H9 (cell line): ENCODE measurements at regions not wholly inside any gene's neighbourhood (a gene's known extent, or its start where the extent isn't known, plus 50 kb on each side); places are given as distances from the start of the nearest gene placed in this dataset.

Experiments
- DNase-seq: peaks from one replicate; pipeline ENCODE4 v3.0.0-alpha.2; 2017
- H2AFZ ChIP-seq: one replicate; pipeline ENCODE4 v1.6.1; 2013; ENCODE audit warnings: mild to moderate bottlenecking, low read length, control low read depth, moderate library complexity
- H2AK5ac ChIP-seq: 2 replicates; pipeline ENCODE4 v1.6.1; 2013; ENCODE audit warnings: low read length, control low read depth, mixed read lengths; ENCODE audit not compliant: insufficient read length
- H2BK120ac ChIP-seq: one replicate; pipeline ENCODE4 v1.6.1; 2013; ENCODE audit warnings: low read depth, mild to moderate bottlenecking, low read length, control low read depth, inconsistent platforms; ENCODE audit not compliant: poor library complexity, severe bottlenecking
- H2BK12ac ChIP-seq: 2 replicates; pipeline ENCODE4 v1.6.1; 2013; ENCODE audit warnings: low read length, control low read depth, mixed read lengths, low read depth; ENCODE audit not compliant: insufficient read length
- H2BK15ac ChIP-seq: 2 replicates; pipeline ENCODE4 v1.6.1; 2013; ENCODE audit warnings: low read depth, low read length, control low read depth
- H2BK20ac ChIP-seq: one replicate; pipeline ENCODE4 v1.6.1; 2013; ENCODE audit warnings: low read depth, mild to moderate bottlenecking, low read length, control low read depth, inconsistent platforms; ENCODE audit not compliant: poor library complexity, severe bottlenecking
- H2BK5ac ChIP-seq: 2 replicates; pipeline ENCODE4 v1.6.1; 2013; ENCODE audit warnings: low read length, control low read depth, mixed read lengths; ENCODE audit not compliant: insufficient read length
- H3K14ac ChIP-seq: 2 replicates; pipeline ENCODE4 v1.6.1; 2013; ENCODE audit warnings: low read length, control low read depth; ENCODE audit not compliant: insufficient read depth
- H3K18ac ChIP-seq: 2 replicates; pipeline ENCODE4 v1.6.1; 2013; ENCODE audit warnings: low read depth, mild to moderate bottlenecking, mixed read lengths, low read length, control low read depth; ENCODE audit not compliant: insufficient read length
- H3K23ac ChIP-seq: 2 replicates; pipeline ENCODE4 v1.6.1; 2013; ENCODE audit warnings: low read length, control low read depth, mixed read lengths, low read depth; ENCODE audit not compliant: insufficient read length
- H3K23me2 ChIP-seq: 2 replicates; pipeline ENCODE4 v1.6.1; 2013; ENCODE audit warnings: low read depth, mild to moderate bottlenecking, mixed read lengths, low read length, control low read depth; ENCODE audit not compliant: insufficient read length, poor library complexity, severe bottlenecking
- H3K27ac ChIP-seq: 2 replicates; pipeline ENCODE4 v1.5.1; 2013; ENCODE audit warnings: low read length, control low read depth, mixed read lengths, low read depth; ENCODE audit not compliant: insufficient read length
- H3K27me3 ChIP-seq: 2 replicates; pipeline ENCODE4 v1.6.1; 2013; ENCODE audit warnings: low read length, control low read depth, inconsistent platforms; ENCODE audit not compliant: insufficient read depth
- H3K4ac ChIP-seq: 2 replicates; pipeline ENCODE4 v1.6.1; 2013; ENCODE audit warnings: low read depth, mild to moderate bottlenecking, control low read depth, inconsistent platforms, low read length, moderate library complexity
- H3K4me1 ChIP-seq: 2 replicates; pipeline ENCODE4 v1.6.1; 2013; ENCODE audit warnings: low read length, control low read depth, inconsistent platforms; ENCODE audit not compliant: insufficient read depth
- H3K4me2 ChIP-seq: 2 replicates; pipeline ENCODE4 v1.6.1; 2013; ENCODE audit warnings: low read length, control low read depth, mixed read lengths; ENCODE audit not compliant: insufficient read length, insufficient read depth
- H3K56ac ChIP-seq: 2 replicates; pipeline ENCODE4 v1.6.1; 2013; ENCODE audit warnings: low read depth, mild to moderate bottlenecking, mixed read lengths, low read length, control low read depth; ENCODE audit not compliant: insufficient read length
- H3K79me1 ChIP-seq: 2 replicates; pipeline ENCODE4 v1.6.1; 2013; ENCODE audit warnings: low read depth, mild to moderate bottlenecking, moderate library complexity, low read length, control low read depth, inconsistent platforms; ENCODE audit not compliant: insufficient read depth, poor library complexity, severe bottlenecking
- H3K79me2 ChIP-seq: 2 replicates; pipeline ENCODE4 v1.6.1; 2013; ENCODE audit warnings: low read length, control low read depth, inconsistent platforms; ENCODE audit not compliant: insufficient read depth
- H3K9ac ChIP-seq: 2 replicates; pipeline ENCODE4 v1.6.1; 2013; ENCODE audit warnings: low read length, control low read depth, mixed read lengths; ENCODE audit not compliant: insufficient read length; ENCODE audit errors: extremely low read depth
- H3K9me3 ChIP-seq: one replicate; pipeline ENCODE4 v1.6.1; 2013; ENCODE audit warnings: low read depth, low read length, inconsistent platforms; ENCODE audit not compliant: control insufficient read depth
- H3T11ph ChIP-seq: one replicate; pipeline ENCODE4 v1.6.1; 2013; ENCODE audit warnings: mild to moderate bottlenecking, low read length, control low read depth, inconsistent platforms
- H4K20me1 ChIP-seq: one replicate; pipeline ENCODE4 v1.6.1; 2013; ENCODE audit not compliant: control insufficient read depth, insufficient read length, insufficient read depth
- H4K5ac ChIP-seq: 2 replicates; pipeline ENCODE4 v1.6.1; 2013; ENCODE audit warnings: low read depth, mild to moderate bottlenecking, mixed read lengths, low read length, control low read depth; ENCODE audit not compliant: insufficient read length
- H4K8ac ChIP-seq: replicated peaks from 2 replicates; pipeline ENCODE4 v1.6.1; 2013; ENCODE audit warnings: low read length, control low read depth, mixed read lengths, low read depth; ENCODE audit not compliant: insufficient read length
- H4K91ac ChIP-seq: 2 replicates; pipeline ENCODE4 v1.6.1; 2013; ENCODE audit warnings: low read depth, mild to moderate bottlenecking, moderate library complexity, mixed read lengths, low read length, control low read depth; ENCODE audit not compliant: insufficient read length
- H3K27ac Mint-ChIP-seq, 3 experiments: 2 replicates in 2 of 3; 3 replicates in 1 of 3; pipeline ENCODE4 v1.8.0; 2020 to 2021; ENCODE audit warnings: mixed read lengths in 3 of 3, mild to moderate bottlenecking in 1 of 3, moderate library complexity in 1 of 3
- H3K27me3 Mint-ChIP-seq: 2 replicates; pipeline ENCODE4 v1.8.0; 2021; ENCODE audit warnings: low read depth, mild to moderate bottlenecking, moderate library complexity, mixed read lengths
- H3K36me3 Mint-ChIP-seq, 3 experiments: 2 replicates in 2 of 3; 3 replicates in 1 of 3; pipeline ENCODE4 v1.8.0; 2020 to 2021; ENCODE audit warnings: low read depth in 3 of 3, mixed read lengths in 3 of 3; ENCODE audit not compliant: insufficient read depth in 1 of 3
- H3K4me1 Mint-ChIP-seq, 2 experiments: 2 replicates each; pipeline ENCODE4 v1.8.0; 2020; ENCODE audit warnings: mixed read lengths in 2 of 2
- H3K4me3 Mint-ChIP-seq, 2 experiments: 2 replicates in 1 of 2; 3 replicates in 1 of 2; pipeline ENCODE4 v1.8.0; 2020 to 2021; ENCODE audit warnings: mild to moderate bottlenecking in 2 of 2, mixed read lengths in 2 of 2, moderate library complexity in 1 of 2
- H3K9me3 Mint-ChIP-seq, 2 experiments: 2 replicates in 1 of 2; 3 replicates in 1 of 2; pipeline ENCODE4 v1.8.0; 2020; ENCODE audit warnings: mild to moderate bottlenecking in 2 of 2, mixed read lengths in 2 of 2, moderate library complexity in 1 of 2
- CTCF ChIP-seq: fragments of 200-600 bp; sonication (generic); conservative IDR thresholded peaks from 3 replicates; pipeline ENCODE4 v1.8.0; 2021; ENCODE audit warnings: antibody characterized with exemption, mild to moderate bottlenecking
- WGBS: extraction: QIAGEN DNeasy Blood & Tissue Kit; methylation state at CpG from one replicate; pipeline ENCODE4 v1.1.7; 2013; ENCODE audit warnings: missing lambda C conversion rate, low lambda C conversion rate, mixed read lengths; ENCODE audit not compliant: insufficient read length; ENCODE audit errors: extremely low coverage; 5-methylcytosine and 5-hydroxymethylcytosine counted together

GRCh38 chr1:244988521-244988920 lies 124.2 kb upstream of the HNRNPU start:
- Histone ChIP-seq H3K4me2 (no peak overlapping the region), H4K8ac (no peak overlapping the region), H3K9me3 (no peaks in the 10 kb centered on the region), H2BK120ac (no peak overlapping the region), H3K27ac (no peak overlapping the region), H3K56ac (no peak overlapping the region), H3K23me2 (no peaks in the 10 kb centered on the region), H3K14ac (no peak overlapping the region), H2BK20ac (no peak overlapping the region), H2BK15ac (no peak overlapping the region), H3T11ph (no peak overlapping the region), H3K79me2 (no peaks in the 10 kb centered on the region), H4K91ac (no peak overlapping the region), H4K5ac (no peak overlapping the region), H2BK5ac (no peak overlapping the region), H3K9ac (no peak overlapping the region), H4K20me1 (no peaks in the 10 kb centered on the region), H2AFZ (no peak overlapping the region), H3K27me3 (no peaks in the 10 kb centered on the region), H3K4me1 (no peaks in the 10 kb centered on the region), H3K18ac (no peak overlapping the region), H3K23ac (no peak overlapping the region), H3K4ac (no peak overlapping the region), H2BK12ac (no peak overlapping the region), H3K79me1 (no peaks in the 10 kb centered on the region), H2AK5ac (no peak overlapping the region)
- H3K27ac Mint-ChIP-seq = no peak overlapping the region
- H3K4me3 Mint-ChIP-seq = no peak overlapping the region
- H3K4me1 Mint-ChIP-seq = no peaks in the 10 kb centered on the region
- H3K27me3 Mint-ChIP-seq = no peaks in the 10 kb centered on the region; the same call in 1 of the 2 replicates
- no peak for DNase-seq
- no CpG with 5 or more reads among the region's 2 CpGs for WGBS
- no peaks in the 10 kb centered on the region; a peak in 1 of 7 replicates for H3K36me3 Mint-ChIP-seq
- H3K9me3 Mint-ChIP-seq = no peaks in the 10 kb centered on the region; a peak in 1 of 5 replicates
- no peak for TF ChIP-seq CTCF
